Naive thymus-derived CD4-positive, alpha-beta T cell (primary cell): ENCODE measurements at regions not wholly inside any gene's neighbourhood (a gene's known extent, or its start where the extent isn't known, plus 50 kb on each side); places are given as distances from the start of the nearest gene placed in this dataset.

ENCODE experiments used
- ATAC-seq: fragments of 150-1000 bp; cut with Tn5 transposase; 2 replicates; pipeline ENCODE4 v1.10.0; 2021; ENCODE audit warnings: mild to moderate bottlenecking, moderate library complexity
- CTCF ChIA-PET: fragments of 350-600 bp; sonication (Branson Sonifier 250); formaldehyde crosslinking; loops from one replicate; lab custom pipeline; 2021; ENCODE audit warnings: antibody characterized with exemption; lab: Charles Lee
- POLR2A ChIA-PET: fragments of 350-600 bp; sonication (Branson Sonifier 250); formaldehyde crosslinking; loops from one replicate; lab custom pipeline; 2021; ENCODE audit warnings: antibody characterized with exemption, inconsistent platforms; lab: Charles Lee
- DNase-seq, 9 donors: peaks; one replicate each; pipeline versions ENCODE4 v3.0.0 to v3.0.0-alpha.2; 2020 to 2022; ENCODE audit warnings: mixed read lengths in 1 of 9
- H3K27ac ChIP-seq: one replicate; pipeline ENCODE4 v1.7.0; 2013; ENCODE audit warnings: mild to moderate bottlenecking, low read depth, low read length, moderate library complexity
- H3K27me3 ChIP-seq, 2 donors: one replicate each; pipeline ENCODE4 v1.7.0; 2013; ENCODE audit warnings: low read length in 2 of 2, mild to moderate bottlenecking in 2 of 2, moderate library complexity in 2 of 2; ENCODE audit not compliant: control insufficient read depth in 2 of 2, insufficient read depth in 2 of 2
- H3K36me3 ChIP-seq, 3 experiments: 1 replicate in 2 of 3; 2 replicates in 1 of 3; pipeline ENCODE4 v1.7.0; 2013; ENCODE audit warnings: low read length in 3 of 3, mild to moderate bottlenecking in 3 of 3, moderate library complexity in 1 of 3; ENCODE audit not compliant: insufficient read depth in 3 of 3, control insufficient read depth in 2 of 3
- H3K4me1 ChIP-seq, 2 donors: one replicate each; pipeline ENCODE4 v1.7.0; 2013; ENCODE audit warnings: low read length in 2 of 2, mild to moderate bottlenecking in 2 of 2, moderate library complexity in 1 of 2; ENCODE audit not compliant: control insufficient read depth in 2 of 2, insufficient read depth in 2 of 2
- H3K4me3 ChIP-seq: 2 replicates; pipeline ENCODE4 v1.7.0; 2013; ENCODE audit warnings: mild to moderate bottlenecking, low read length
- H3K9me3 ChIP-seq, 3 experiments: 1 replicate in 2 of 3; 2 replicates in 1 of 3; pipeline ENCODE4 v1.7.0; 2013; ENCODE audit warnings: low read length in 3 of 3; ENCODE audit not compliant: control insufficient read depth in 2 of 3
- H3K27ac Mint-ChIP-seq, 9 donors: one replicate each; pipeline ENCODE4 v1.8.0; 2020 to 2022; ENCODE audit warnings: mixed read lengths in 9 of 9, mild to moderate bottlenecking in 8 of 9, moderate library complexity in 5 of 9, inconsistent platforms in 2 of 9
- H3K27me3 Mint-ChIP-seq, 5 donors: one replicate each; pipeline ENCODE4 v1.8.0; 2021 to 2022; ENCODE audit warnings: mixed read lengths in 5 of 5, mild to moderate bottlenecking in 1 of 5
- H3K36me3 Mint-ChIP-seq, 5 donors: one replicate each; pipeline ENCODE4 v1.8.0; 2020 to 2022; ENCODE audit warnings: mixed read lengths in 5 of 5, mild to moderate bottlenecking in 3 of 5, inconsistent platforms in 1 of 5
- H3K4me1 Mint-ChIP-seq, 7 donors: one replicate each; pipeline ENCODE4 v1.8.0; 2020 to 2022; ENCODE audit warnings: mixed read lengths in 7 of 7, mild to moderate bottlenecking in 3 of 7, inconsistent platforms in 1 of 7
- H3K4me3 Mint-ChIP-seq, 10 donors: one replicate each; pipeline ENCODE4 v1.8.0; 2020 to 2022; ENCODE audit warnings: mild to moderate bottlenecking in 10 of 10, mixed read lengths in 10 of 10, moderate library complexity in 6 of 10, inconsistent platforms in 2 of 10
- H3K9me3 Mint-ChIP-seq, 11 donors: one replicate each; pipeline ENCODE4 v1.8.0; 2020 to 2022; ENCODE audit warnings: mixed read lengths in 11 of 11, mild to moderate bottlenecking in 4 of 11, inconsistent platforms in 1 of 11, moderate library complexity in 1 of 11
- intact Hi-C, 2 donors: fragments of 100-400 bp; cut with micrococcal nuclease; formaldehyde crosslinking; loops; one replicate each; pipeline ENCODE4 v1.15.1; 2023

DNA sequence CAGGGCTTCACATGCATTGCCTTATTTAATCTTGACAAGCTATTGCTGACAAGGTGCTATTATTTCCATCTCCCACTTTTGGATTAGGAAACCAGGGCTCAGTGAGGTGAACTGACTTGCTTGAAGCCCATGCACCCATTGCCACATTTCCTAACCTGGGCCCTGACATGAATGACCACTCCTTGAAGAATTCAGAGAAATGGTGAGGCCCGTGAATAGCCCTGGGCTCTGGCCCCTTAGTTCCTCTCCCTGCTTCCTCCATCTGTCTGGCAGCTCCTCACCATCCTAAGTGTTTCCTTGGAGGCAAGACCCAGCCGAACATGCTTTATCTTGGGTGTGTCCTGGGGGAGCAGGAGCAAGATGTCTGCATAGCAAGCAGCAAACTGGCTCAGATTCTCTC is 56.1 kb upstream of the NECTIN1 start:
- Histone ChIP-seq H3K36me3 (no peaks in the 10 kb centered on the region), H3K4me1 (no peaks in the 10 kb centered on the region), H3K9me3 (no peaks in the 10 kb centered on the region), H3K4me3 (no peak overlapping the region), H3K27me3 (no peaks in the 10 kb centered on the region), H3K27ac (no peak overlapping the region)
- intact Hi-C loops: no loop called here
- peaks cover 4 to 44% (median 13%) of the 10 kb centered on the region in 5 donors for H3K27me3 Mint-ChIP-seq
- H3K4me3 Mint-ChIP-seq: no peak overlapping the region
- peaks cover 0 to 7% (median 0%) of the 10 kb centered on the region in 5 donors for H3K36me3 Mint-ChIP-seq
- POLR2A ChIA-PET: no interaction called here
- CTCF ChIA-PET: no interaction called here
- H3K4me1 Mint-ChIP-seq: no peaks in the 10 kb centered on the region
- no peak for ATAC-seq
- DNase-seq: no peak
- H3K27ac Mint-ChIP-seq: no peak overlapping the region
- H3K9me3 Mint-ChIP-seq: peaks cover 0 to 6% (median 0%) of the 10 kb centered on the region in 11 donors

DNA sequence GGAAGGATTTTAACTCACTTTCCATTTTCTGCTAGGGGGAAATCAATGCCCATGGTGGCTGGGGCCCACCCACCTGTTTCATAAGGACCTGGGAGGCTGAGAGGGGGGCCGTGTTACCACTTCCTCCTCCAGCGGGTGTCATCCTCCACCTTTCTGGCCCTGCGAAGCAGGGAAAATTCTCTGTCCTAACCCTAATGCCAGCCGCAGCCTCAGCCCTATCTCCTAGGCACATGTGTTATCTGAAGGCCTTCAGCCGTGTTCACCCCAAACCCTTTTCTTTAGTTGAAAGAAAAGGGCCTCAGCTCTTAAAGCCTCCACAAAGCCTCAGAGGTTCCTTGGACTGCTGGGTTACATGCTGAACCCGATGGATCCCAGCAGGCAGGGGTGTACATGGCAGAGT is 55.4 kb upstream of the NECTIN1 start:
- no peaks in the 10 kb centered on the region for H3K27me3 ChIP-seq
- no peak overlapping the region for H3K27ac ChIP-seq
- ChIA-PET POLR2A (no interaction called here), CTCF (no interaction called here)
- H3K9me3 ChIP-seq: no peaks in the 10 kb centered on the region
- H3K4me3 ChIP-seq: no peak overlapping the region
- Mint-ChIP-seq H3K27ac (peak overlapping the region in 1 of 9 donors; percentile 23), H3K9me3 (peaks cover 0 to 6% (median 0%) of the 10 kb centered on the region in 11 donors), H3K4me3 (no peak overlapping the region), H3K27me3 (peaks cover 4 to 41% (median 13%) of the 10 kb centered on the region in 5 donors), H3K4me1 (no peaks in the 10 kb centered on the region), H3K36me3 (peaks cover 0 to 7% (median 0%) of the 10 kb centered on the region in 5 donors)
- DNase-seq: no peak
- intact Hi-C loops: no loop called here
- no peaks in the 10 kb centered on the region for H3K36me3 ChIP-seq
- no peaks in the 10 kb centered on the region for H3K4me1 ChIP-seq
- ATAC-seq: no peak

DNA sequence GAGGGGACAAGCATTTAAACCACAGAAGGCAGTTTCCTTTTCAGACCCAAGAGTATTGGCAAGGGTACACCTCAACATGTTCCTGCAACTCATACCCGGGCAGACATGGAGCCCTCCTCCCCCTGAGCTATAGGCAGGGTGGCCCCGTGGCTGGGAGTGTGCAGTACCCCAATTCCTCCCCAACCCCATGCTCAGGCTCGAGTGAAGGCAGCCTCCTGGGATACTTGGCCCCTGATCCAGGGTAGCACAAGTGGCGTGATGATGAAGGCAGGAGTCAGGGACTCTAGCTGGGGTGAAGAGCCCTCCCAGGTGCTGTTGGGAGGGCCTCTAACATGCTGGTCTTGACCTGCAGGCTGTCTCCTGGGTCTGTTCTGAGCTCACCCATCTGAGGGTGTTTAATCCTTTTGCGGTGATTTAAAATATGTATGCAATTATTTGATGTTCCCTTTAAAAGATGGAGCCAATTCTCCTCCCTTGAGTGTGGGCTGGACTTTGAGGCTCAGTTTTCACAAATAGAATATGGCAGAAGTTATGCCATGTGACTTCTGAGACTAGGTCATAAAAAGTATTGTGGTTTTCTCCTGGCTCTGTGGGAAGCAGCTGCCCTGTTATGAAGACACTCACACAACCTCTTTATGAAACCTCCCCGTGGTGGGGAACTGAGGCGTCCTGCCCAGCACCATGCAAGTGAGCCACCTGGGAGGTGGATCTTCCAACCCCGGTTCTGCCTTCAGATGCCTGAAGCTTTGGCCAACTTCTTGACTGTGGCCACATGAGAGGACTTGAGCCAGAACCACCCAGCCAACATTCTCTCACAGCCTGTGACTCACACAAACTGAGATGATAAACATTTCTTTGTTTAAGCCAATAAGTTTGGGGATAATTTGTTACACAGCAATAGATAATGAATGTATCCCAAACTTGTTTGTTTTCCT is 54.7 kb upstream of the NECTIN1 start:
- DNase-seq (no peak), ATAC-seq (no peak)
- Histone ChIP-seq H3K9me3 (no peaks in the 10 kb centered on the region), H3K36me3 (no peaks in the 10 kb centered on the region), H3K27me3 (no peaks in the 10 kb centered on the region), H3K4me3 (no peak overlapping the region), H3K4me1 (no peaks in the 10 kb centered on the region), H3K27ac (no peak overlapping the region)
- ChIA-PET POLR2A (no interaction called here), CTCF (no interaction called here)
- no peaks in the 10 kb centered on the region for H3K4me1 Mint-ChIP-seq
- peaks cover 0 to 7% (median 0%) of the 10 kb centered on the region in 5 donors for H3K36me3 Mint-ChIP-seq
- peaks cover 0 to 6% (median 0%) of the 10 kb centered on the region in 11 donors for H3K9me3 Mint-ChIP-seq
- peaks cover 4 to 37% (median 13%) of the 10 kb centered on the region in 5 donors for H3K27me3 Mint-ChIP-seq
- H3K4me3 Mint-ChIP-seq: no peak overlapping the region
- intact Hi-C loops: no loop called here
- H3K27ac Mint-ChIP-seq: no peak overlapping the region

DNA sequence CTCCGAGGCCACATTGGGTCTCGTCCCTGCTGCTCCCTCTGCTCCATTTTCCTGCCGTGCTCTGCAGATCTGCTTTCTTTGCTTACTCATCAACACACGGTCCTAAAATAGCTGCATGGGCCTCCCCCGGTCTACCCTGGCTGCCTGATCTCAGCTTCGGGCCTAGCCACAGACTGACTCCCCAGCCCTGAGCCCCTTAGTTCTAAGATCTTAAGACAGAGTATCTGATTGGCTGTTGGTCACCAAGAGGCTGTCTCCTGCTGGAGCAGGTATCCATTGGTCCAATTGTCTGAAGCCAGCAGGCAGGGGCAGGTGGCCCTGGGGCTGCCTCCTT is 53.7 kb upstream of the NECTIN1 start:
- Mint-ChIP-seq H3K36me3 (peaks cover 0 to 7% (median 0%) of the 10 kb centered on the region in 5 donors), H3K27ac (no peak overlapping the region), H3K4me1 (no peaks in the 10 kb centered on the region), H3K4me3 (no peak overlapping the region), H3K9me3 (peaks cover 0 to 6% (median 0%) of the 10 kb centered on the region in 11 donors), H3K27me3 (peaks cover 4 to 30% (median 13%) of the 10 kb centered on the region in 5 donors)
- POLR2A ChIA-PET: no interaction called here
- CTCF ChIA-PET: no interaction called here
- H3K27me3 ChIP-seq: no peaks in the 10 kb centered on the region
- no peaks in the 10 kb centered on the region for H3K9me3 ChIP-seq
- H3K4me1 ChIP-seq: no peaks in the 10 kb centered on the region
- intact Hi-C loops: no loop called here
- ATAC-seq (no peak), DNase-seq (no peak)
- H3K27ac ChIP-seq: no peak overlapping the region
- H3K4me3 ChIP-seq: no peak overlapping the region
- no peaks in the 10 kb centered on the region for H3K36me3 ChIP-seq

DNA sequence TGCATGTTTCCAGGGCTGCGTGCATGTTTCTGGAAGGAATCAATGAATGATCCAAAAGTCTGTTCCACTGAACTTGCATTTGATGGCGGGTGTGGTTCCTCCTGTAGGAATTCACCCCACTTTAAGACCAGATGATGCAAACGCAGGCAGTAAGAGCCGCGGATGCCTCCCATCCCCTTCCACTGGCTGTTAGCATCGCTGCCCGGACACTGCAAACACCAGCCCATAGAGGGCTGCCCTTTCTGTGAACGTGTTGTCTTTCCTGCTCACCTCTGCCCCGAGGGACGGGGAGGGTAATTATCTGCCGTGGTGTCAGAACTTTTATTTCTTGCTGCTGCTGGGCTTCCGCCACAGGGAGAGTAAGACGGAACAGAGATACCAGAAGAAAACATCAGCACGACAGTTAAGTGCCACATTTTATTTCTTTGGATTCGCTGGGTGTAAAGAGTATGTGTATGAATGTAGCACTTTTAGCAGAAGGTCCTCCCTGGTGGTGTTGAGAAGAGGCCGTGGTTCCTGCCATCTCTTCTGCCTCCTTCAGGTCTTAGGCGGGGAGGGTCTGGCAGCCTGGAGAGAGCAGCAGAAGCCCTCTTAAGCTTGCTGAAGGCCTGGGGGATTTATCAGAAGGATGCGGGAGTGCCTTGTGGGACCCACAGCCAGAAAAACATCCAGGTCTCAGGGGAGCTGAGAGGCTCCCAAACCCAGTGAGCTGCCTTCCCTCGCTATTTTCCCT is 53.2 kb upstream of the NECTIN1 start:
- H3K36me3 Mint-ChIP-seq: peaks cover 0 to 7% (median 0%) of the 10 kb centered on the region in 5 donors
- Histone ChIP-seq H3K4me3 (no peak overlapping the region), H3K9me3 (no peaks in the 10 kb centered on the region), H3K27ac (no peak overlapping the region), H3K4me1 (no peaks in the 10 kb centered on the region), H3K36me3 (no peaks in the 10 kb centered on the region), H3K27me3 (no peaks in the 10 kb centered on the region)
- intact Hi-C loops: no loop called here
- H3K27me3 Mint-ChIP-seq: peaks cover 4 to 26% (median 13%) of the 10 kb centered on the region in 5 donors
- ChIA-PET CTCF (no interaction called here), POLR2A (no interaction called here)
- no peak overlapping the region for H3K4me3 Mint-ChIP-seq
- ATAC-seq (no peak), DNase-seq (no peak)
- no peak overlapping the region for H3K27ac Mint-ChIP-seq
- H3K4me1 Mint-ChIP-seq: no peaks in the 10 kb centered on the region
- peaks cover 0 to 6% (median 0%) of the 10 kb centered on the region in 11 donors for H3K9me3 Mint-ChIP-seq

DNA sequence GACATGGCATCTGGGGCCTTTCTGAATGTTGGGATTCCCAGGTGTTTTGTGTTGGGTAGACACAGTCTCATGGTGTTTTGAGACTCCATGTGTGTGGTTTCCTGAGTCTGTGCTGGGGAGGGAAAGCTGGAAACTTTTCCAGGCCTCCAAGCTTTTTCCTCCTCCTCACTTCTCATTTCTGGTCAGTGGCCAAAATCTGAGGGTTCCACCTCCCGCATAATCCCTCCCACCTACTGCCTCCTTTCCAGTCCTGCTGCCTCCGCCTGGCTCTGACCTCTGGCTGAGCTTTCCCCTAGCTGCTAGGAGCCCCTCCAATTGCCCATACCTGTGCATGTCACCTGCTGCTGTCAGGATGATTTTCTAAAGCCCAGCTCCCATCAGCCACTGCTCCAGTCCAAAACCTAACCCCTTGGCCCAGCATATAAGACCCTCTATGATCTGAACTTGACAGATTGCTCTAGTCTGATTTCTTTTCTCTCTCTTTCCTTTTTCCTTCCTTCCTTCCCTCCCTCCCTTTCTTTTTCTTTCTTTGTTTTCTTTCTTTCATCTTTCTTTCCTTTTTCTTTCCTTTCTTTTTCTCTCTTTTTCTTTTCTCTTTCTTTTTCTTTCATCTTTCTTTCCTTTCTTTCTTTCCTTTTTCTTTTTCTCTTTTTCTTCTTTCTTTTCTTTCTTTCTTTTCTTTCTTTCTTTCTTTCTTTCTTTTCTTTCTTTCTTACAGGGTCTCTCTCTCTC is 51.4 kb upstream of the NECTIN1 start:
- Histone ChIP-seq H3K4me3 (no peak overlapping the region), H3K36me3 (no peaks in the 10 kb centered on the region), H3K4me1 (no peaks in the 10 kb centered on the region), H3K27ac (no peak overlapping the region), H3K27me3 (no peaks in the 10 kb centered on the region), H3K9me3 (no peaks in the 10 kb centered on the region)
- intact Hi-C loops: no loop called here
- peaks cover 4 to 34% (median 18%) of the 10 kb centered on the region in 5 donors for H3K27me3 Mint-ChIP-seq
- peaks cover 0 to 6% (median 0%) of the 10 kb centered on the region in 11 donors for H3K9me3 Mint-ChIP-seq
- ChIA-PET CTCF (no interaction called here), POLR2A (no interaction called here)
- H3K4me3 Mint-ChIP-seq: no peak overlapping the region
- ATAC-seq (no peak), DNase-seq (no peak)
- H3K27ac Mint-ChIP-seq: no peak overlapping the region
- H3K4me1 Mint-ChIP-seq: no peaks in the 10 kb centered on the region
- peaks cover 0 to 7% (median 0%) of the 10 kb centered on the region in 5 donors for H3K36me3 Mint-ChIP-seq
